Activated T-cell treated with anti-CD3 and anti-CD28 coated beads for 4 hours (primary cell): ENCODE measurements at regions not wholly inside any gene's neighbourhood (a gene's known extent, or its start where the extent isn't known, plus 50 kb on each side); places are given as distances from the start of the nearest gene placed in this dataset.

Experiments
- DNase-seq: peaks from one replicate; pipeline ENCODE4 v3.0.0-alpha.2; 2020

DNA sequence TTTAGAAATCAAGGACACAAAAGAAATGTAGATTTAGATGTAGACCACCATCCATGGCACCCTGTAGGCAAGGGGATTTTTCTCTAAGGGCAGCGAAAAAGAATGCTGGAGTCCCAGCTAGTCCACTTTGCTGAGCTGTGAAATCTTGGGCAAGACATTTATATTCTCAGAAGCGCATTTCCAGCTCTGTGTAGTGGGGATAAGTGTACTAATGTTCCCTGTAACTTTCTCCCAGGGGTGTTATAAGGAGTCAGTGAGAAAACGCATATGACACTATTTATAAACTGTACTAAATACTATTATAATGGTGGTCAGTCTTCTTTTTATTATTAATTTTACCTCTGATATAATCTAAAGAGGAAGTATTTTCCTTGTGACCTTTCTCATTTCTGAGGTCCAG is 133.4 kb upstream of the FRMD6 start:
- DNase-seq: no peak

DNA sequence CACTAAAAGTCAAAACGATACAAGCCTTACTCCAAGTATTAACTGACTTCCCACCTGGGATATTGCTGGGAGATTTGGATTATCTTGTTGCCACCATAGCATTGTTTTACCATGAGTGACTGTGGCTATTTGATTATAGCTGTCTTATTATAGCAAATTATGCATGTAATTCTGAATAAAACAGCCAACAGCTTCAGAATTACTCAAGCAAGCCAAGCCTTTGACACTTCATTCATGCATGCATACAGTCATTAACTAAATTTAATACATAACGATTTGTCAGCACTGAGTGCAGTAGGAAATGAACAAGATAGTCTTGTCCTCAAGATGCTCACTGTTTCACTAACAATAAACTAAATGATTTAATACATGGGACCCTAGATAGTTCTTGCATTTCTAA is 133.0 kb upstream of the FRMD6 start:
- no peak for DNase-seq

DNA sequence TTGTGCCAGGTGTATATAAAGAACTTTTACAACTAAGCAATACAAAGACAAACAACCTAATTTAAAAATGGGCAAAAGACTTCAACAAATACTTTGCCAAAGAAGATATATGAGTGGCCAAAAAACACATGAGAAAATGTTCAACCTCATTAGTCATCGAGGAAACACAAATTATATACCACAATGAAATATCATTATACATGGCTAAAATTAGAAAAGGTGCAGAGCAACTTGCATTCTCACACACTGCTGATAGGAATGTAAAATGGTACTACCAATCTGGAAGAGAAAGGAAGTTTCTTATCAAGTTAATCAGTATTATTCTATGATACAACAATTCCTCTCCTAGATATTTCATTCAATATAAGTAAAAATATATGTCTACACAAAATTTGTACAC is 131.6 kb upstream of the FRMD6 start:
- DNase-seq: no peak

DNA sequence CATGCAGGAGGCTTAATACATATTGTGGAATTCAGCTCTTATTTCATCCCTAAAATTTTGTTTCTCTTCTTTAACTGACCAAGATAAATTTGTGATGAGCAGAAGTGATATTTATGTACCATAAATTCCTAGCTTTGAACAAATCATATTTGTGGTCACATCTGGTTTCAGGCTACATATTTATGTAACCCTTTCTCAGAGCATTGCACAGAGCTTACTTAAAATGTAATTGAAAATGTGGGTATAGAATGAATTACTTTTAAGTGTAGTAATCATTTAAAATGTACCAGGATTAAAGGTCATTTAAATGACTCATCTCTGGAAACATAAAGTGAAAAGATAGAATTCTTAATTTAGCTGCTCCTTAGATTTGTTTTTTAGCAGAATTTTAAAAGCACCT is 129.9 kb upstream of the FRMD6 start:
- no peak for DNase-seq

DNA sequence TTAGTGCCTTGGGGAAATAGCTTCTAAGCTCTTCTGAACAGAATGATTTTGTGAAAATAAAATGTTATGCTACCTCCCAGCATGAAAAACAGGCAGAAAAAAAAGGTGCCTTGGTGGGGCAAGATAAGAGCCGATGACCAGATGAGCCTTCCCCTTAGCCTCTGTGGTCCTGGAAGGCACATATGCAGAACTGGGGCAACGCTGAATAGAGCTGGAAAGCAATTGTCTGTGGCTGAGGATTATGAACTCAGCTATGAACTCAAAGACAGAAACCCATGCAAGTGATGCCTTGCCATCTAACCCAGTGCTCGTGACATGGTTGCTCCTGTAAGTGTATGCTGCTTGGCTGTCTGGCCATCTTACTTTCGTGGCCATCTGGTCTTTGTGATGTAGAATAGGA is 128.5 kb upstream of the FRMD6 start:
- no peak for DNase-seq

DNA sequence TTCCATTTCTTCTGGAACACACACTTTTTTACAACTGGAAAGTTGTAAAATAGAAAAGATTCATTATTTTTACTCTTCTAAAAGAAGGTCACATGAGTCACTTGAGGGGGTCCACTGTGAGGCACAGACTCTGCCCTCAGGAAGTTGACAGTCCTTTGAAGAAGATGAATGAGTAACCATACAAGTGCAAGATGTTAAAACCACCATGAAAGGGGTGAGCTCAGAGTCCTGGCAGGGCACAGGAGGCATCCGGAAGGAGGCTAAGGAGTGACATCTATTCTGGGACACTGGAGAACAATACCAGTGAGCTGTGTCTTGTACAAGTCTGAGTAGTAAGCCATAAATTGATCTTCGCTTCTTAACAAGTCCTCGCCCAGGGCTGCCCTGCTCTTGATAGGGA is 126.0 kb upstream of the FRMD6 start:
- no peak for DNase-seq

DNA sequence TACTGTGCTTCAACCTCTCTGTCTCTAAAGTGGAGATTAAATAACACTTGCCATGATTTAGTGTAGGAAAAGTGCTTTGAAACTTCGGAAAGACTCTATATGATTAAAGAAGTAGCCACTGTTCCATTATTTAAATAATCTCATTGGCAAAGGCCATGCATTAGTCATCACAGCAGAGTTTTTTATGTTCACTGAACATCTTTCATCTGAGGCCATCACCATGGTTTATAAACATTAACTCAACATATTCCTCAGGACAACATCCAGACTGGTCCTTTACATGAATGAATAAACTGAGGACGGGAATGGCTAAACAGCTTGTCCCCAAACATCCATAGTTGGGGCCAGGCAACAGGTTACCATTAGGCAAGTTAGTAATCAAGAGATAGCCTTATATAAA is 124.6 kb upstream of the FRMD6 start:
- DNase-seq: no peak

DNA sequence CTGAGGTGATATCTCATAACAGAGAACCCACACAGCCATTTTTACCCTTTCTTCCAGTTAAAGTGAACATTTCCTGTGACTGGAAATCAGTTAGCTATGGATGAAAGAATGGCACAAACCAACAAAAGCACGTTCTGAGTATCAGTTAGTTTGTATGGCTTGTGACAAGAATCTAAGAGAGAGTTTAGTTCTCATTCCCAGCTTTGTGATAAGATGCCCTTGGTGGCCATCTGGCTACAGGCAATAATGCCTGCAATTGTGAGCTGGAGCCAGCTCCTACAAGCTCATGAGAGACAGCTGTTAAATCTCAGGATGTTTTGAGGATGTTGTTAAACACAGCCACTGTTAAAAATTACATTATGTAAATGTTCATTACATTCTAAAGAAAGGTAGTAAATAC is 122.0 kb upstream of the FRMD6 start:
- DNase-seq: no peak

DNA sequence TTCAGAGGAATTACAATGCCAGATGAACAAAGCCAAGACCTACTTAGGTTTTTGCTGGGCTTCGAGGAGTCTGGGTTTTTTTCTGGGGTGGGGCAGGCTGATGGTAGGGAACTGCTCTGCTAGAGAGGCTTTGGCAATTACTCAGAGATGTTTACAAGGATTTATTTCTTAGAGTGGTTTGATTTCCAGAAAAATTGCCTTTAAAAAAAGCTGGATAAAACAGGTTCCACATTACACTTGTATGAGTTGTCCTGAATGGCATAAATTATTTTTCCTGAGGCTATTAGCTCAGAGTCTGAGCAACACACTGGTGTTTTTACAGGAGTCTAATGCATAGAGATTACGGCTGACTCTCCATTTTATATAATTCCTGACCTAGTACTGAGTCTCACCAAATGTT is 118.5 kb upstream of the FRMD6 start:
- no peak for DNase-seq

DNA sequence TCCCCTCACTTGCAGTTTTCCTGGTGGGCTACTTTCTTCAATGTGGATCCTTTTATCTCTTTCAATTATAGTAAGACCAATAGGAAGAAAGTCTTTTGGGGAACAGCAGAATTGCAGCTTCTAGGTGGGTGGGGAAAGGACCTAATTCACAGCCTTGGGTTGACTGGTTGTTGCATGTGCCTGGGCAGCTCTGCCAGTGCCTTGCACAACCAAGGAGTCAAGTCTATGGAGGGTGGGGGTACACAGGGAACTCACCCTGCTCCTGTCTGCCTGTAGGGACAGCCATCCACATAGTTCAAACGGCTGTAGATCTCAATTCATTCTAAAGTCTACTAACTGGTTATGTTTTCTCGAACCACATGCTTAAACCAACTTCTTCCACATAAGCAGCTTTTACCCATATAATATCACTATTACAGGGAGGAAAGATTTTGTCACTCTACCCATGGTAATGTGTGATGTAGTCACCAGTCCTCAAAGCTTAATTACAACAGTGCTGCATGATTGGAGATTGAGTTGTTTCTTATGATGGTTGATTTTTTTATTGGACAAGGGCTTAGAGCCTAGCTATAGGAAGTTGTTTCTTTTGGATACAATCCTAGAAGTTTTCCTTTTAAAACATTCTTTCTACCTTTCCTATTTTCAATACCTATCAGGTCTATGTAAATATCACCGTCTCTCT is 117.7 kb upstream of the FRMD6 start:
- no peak for DNase-seq

DNA sequence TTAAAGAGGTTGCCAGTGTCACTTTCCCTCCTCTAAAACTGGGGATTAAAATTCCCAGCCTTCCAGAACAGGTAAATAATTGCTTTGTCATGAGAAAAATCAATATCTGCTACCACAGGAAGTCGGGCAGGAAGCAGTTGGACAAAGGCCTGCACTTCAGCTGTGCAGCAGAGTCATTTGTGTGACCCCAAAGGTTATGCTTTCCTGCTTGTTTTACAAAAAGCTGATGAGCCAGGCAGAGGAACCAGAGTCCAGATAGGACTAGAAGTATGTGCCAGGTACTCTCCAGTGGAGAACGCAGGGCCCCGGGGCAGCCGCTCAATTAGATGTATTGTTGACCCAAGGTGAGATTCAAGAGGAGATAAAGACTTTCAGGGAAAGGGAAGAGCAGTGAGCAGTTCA is 117.1 kb upstream of the FRMD6 start:
- no peak for DNase-seq

DNA sequence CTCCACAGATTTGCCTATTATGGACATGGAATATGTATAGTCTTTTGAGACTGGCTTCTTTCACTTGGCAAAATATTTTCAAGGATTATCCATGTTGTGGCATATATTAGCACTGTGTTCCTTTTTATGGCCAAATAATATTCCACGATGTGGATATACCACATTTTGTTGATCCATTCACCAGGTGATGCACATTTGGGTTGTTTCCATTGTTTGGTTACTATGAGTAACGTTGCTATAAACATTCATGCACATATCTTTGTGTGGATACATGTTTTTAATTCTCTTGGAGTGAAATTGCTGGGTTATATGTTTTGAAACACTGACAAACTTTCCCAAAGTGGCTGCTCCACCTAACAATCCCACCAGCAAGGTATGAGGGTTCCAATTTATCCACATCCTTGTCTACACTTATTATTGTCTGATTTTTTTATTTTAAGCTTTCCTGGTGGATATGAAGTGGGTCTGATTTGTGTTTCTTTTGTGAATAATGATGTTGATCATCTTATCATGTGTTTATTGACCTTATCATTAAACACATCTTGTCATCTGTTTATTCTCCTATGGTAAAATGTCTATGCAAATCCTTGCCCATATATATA is 116.2 kb upstream of the FRMD6 start:
- no peak for DNase-seq

DNA sequence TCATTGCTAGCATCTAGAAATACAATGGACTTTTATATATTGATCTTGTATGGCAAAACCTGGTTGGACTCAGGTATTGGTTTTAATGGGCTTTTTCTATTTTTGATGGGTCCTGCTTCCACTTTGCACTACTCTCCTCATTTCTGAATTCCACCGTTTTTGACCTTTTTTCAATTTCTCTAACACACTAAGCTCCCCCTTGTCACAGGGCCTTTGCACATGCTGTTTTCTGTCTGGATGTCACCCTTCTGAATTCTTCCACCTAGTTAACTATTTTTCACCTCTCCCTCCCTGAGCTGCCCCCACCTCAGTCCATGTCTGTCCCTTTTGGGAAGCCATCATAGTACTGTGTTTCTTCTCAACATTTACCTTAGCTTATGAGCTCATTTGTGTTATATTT is 112.7 kb upstream of the FRMD6 start:
- DNase-seq: no peak

DNA sequence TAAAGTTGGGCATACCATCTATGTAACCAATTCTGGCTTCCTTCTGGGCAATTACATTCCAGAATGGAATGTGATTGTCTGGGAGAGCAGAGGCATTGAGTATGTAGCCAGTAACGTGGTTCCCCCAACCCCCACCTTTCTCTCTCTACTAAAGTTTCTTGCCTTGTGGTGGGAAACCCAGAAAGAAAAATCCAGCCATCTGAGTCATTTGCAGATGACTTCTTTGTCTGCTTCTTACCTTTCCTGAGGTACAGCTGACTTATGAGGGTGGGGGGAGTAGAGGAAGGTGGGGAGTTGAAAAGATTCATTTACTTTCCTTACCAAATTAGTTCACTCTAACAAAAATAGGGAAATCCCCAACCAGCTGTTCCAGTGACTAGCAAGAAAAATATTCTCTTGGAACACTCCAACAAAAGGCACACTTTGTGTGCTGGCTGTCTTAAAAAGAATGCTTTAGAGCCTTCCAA is 112.1 kb upstream of the FRMD6 start:
- DNase-seq: no peak

DNA sequence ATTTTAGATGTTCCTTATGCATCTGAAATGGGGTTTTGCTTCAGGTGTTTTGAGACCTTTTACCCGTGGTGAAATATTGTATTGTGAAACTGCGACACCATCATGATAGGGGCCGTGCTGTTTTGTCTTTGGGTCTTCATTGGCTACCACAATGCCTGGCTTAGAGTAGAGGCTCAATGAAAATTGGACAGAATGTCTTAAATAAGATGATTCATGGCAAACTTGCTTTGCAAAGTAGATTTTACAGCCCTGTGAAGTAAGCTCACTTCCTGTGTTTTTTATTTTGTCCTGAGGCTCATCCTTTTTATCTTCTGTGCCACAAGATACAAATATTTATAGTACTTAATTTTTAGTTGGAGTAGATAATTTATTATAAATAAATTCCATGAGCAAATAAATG is 111.3 kb upstream of the FRMD6 start:
- no peak for DNase-seq

DNA sequence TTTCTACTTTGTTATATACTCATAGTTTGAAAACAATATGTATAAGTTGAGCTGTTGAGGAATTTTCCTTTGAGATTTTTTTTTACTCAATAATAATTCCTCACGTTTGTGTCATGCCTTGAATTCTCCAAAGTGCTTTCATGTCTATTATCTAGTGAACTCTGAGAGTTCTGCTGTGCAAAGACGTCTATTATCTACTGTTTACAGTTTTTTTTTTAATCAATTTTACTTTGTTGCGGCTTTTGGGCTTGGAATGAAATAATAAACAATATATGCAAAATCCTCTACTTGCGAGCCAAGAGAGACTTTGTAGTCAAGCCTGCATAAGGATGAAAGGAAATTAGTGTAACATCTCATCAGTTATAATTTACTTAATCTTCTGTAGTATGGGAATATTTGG is 107.2 kb upstream of the FRMD6 start:
- DNase-seq: no peak

DNA sequence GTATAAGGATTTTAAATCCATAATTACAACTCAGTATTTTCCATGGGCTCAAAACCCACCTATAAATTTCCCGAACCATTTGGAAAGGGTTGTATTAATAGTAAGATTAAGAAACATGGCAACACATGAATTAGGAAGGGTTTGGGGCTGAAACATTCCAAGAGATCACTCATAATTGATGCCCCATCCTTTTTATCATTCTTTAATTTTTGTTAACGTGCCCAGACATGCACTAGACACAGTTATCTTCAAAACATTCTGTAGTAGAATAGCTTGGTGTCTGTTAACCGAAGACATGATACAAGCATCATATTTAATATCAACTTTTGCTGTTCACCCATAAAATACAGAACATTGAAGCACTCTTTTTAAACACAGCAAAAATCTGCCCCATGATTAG is 106.8 kb upstream of the FRMD6 start:
- no peak for DNase-seq

DNA sequence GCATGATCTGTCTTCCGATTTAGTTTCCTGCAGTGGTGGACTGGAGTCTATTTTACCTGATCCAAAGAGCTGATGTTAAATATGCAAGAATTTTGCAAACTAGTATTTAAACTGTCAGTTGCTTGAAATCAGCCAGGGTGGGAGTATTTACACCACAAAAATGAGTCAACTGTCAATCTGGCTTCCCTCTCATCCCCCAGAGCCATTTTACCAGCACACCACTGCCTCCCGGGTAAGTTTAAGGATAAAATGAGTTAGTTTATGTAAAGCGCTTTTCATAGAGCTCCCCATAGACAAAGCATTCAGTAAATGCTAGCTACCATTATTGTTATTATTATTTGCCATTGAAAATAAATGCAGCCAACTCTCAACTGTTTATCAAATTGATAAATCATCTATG is 106.3 kb upstream of the FRMD6 start:
- no peak for DNase-seq

DNA sequence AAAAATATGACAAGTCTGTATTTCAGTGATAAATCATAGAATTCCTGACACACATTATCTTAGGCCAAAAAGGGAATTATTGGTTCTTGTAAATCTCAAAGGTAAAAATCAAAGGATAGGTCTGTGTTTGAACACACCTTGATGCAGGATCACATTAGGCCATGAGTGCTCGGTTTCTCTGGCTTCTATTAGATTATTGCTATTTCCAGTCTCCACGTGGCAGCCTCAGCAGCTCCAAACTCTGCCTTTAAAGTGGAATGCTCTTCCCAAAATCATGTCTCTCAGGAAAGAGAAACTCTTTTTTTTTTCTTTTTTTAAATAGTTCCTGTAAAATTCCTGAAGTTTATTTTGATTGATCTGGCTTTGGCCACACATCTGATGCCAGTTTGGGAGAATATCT is 105.6 kb upstream of the FRMD6 start:
- DNase-seq: no peak

DNA sequence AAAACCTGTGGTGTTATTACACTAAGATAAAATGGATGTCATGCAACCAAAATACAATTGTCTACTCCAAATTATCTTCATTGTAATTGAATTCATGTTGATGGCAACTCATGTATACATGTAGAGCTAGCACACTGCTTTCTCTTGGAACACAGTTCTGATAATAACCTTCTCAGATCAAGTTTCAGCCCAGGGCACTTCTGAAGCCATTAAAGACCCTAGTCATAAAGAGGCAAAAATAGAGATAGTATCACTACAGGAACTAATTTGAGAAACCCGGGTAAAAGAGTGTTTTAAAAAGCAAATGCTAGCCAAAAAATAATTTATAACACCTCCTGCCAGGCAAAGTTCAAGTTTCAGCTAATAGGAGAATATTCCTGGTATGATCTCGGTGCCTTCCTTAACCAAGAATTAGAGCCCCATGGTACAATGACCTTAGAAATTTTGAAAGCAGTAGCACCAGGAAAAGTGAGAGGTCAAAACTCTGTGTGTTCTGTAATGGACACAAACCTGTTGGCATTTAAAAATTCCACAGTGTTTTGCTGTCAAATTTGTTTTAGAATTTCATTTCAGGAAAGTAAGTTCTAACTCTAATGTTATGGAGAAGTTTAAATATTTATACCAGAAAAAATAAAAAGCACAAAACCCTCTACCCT is 105.0 kb upstream of the FRMD6 start:
- no peak for DNase-seq

DNA sequence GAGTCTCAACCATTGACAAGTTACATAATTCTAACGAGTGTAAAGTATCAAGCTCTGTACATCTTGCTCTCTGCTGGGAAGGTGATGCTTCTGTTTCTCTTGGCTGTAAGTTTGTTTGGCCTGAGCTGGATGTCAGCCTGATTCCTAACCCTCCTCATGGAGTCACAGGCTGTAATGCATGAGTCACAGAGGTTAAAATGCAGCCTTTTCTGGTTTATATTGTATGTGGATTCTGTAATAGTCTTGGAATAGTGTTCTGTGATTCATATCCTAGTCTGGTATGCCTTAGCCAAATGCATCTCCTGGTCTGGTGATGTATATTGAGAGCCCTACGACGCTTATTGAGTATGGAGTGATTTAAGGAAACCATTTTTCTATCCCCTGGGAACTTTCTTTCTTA is 104.5 kb upstream of the FRMD6 start:
- DNase-seq: no peak

DNA sequence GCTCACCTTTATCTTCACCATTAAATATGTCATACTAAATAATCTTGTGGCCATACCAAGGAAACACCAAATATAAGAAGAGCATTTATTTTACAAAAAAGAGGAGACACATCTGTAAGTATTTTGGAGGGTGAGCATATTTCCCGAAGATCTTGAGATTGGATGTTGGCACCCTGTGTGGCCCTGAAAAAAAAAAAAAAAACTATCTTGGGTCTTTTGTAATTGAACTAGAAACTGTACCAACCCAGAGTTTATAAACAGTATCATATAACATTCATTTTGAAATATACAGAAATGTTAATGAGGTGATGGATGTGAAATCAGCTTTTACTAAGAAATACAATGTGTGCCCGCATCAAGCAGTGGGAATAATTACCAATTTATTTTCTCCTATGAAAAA is 104.0 kb upstream of the FRMD6 start:
- DNase-seq: no peak

DNA sequence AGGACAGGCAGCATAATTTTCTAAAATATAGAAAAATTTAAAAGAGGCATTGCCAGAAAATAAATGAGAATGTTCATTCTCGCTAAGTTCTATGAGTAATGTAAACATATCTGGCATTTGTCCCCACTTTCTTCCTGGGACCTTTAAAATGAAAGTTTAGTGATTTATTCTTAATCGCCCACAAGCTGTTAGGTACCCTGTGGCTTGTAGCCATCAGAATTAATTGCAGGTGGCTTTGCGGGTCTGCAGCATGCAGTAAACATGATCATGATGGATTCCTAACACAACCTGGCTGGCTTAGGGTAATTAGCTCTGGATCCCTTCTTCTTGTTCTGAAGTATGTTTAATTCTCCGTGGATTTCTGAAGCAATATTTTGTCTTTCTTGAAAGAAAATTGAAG is 103.5 kb upstream of the FRMD6 start:
- DNase-seq: no peak

DNA sequence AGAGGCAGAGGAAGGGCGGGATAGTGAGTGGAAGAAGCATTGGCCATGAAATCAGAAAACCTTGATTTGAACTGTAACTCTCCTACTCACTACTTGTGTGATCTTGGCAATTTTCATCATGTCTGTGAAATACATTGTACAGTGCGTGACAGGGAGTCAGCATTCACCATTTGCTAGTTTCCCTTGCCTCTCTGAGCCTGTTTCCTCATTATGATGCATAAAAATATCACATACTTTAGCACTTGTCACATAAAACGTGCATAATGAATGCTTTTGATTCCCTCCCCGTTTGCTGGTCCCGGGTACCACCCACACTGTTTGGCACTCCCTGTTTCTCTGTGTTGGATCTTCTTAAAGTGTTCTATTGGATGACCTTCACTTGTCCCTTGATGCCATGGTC is 101.1 kb upstream of the FRMD6 start:
- DNase-seq: no peak

DNA sequence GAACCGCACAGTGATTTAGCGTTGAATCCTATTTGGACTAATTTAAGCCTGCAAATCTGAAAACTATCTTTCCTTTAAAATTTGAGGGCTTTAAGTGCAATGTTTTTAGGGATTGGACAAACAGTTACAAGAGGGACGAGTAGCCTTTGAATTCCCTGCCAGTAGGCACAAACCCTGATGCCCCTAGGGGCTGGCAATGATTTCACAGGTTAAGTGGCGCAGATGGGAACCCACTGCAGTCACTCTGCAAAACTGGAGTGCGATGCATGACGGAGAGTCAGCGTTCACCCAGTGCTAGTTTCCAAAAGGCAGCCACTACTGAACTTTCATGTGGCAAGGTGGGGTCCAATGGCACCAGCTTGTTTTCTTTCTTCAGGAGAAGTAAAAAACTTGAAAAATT is 99.4 kb upstream of the FRMD6 start:
- no peak for DNase-seq
